GM21381 (cell line): ENCODE measurements at regions not wholly inside any gene's neighbourhood (a gene's known extent, or its start where the extent isn't known, plus 50 kb on each side); places are given as distances from the start of the nearest gene placed in this dataset.

Experiments used
- ATAC-seq: cut with Tn5 transposase; IDR thresholded peaks from one replicate; pipeline ENCODE4 v1.9.1; 2021; ENCODE audit warnings: mild to moderate bottlenecking, moderate library complexity; ENCODE audit not compliant: unreplicated experiment

DNA sequence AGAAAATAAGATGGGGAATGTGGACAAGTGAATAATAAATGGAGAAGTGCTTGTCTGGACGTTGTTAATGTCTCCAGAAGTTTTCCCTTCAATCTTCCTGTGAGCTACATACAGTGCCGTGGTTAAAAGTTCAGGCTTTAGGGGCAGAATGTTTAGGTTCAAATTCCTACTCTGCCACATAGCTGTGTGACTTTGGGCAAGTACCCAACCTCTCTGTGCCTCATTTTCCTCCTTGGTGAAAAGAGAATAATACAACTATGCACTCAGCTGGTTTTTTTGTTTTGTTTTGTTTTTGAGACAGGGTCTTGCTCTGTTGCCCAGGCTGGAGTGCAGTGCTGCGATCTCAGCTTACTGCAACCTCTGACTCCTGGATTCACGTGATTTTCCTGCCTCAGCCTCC lies 143.5 kb downstream of the CHIC2 start:
- ATAC-seq, result no peak

DNA sequence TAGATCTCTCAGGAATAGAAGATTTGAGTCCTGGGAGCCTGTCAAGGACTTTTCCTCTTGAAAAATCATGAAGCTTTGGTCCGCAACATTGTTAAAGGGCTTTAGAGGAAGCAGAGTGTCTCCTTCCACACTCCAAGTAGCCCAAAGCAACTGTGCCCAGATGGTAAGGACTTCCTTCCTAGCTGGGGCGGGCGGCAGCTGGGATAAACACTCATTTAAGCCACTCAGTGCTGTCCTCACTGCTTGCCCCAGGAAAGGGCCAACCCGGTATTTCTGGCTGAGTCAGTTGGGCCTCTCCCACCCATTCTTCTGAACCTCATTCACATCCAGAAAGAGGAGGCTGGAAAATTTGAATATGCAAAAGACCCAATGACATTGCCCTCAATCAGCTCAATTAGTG lies 144.3 kb downstream of the CHIC2 start:
- ATAC-seq, result no peak

DNA sequence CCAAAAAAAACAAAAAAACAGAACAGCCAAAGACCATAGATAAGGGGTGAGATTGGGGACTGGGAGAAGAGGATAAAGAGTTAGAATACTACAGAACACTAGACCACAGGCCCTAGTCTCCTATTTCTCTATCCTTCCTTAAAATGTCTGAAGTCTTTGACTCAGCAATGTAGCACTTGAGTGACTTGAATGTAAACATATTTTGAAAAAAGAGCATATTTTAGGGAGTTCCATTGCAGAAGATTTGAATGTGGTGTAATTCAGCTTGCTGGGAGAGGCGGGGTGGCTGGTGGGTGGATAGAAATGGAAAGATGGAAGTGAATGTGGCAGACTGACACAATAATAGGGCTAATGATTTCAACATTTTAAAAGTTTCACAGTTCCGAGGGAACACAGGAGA lies 144.9 kb downstream of the CHIC2 start:
- no peak for ATAC-seq

DNA sequence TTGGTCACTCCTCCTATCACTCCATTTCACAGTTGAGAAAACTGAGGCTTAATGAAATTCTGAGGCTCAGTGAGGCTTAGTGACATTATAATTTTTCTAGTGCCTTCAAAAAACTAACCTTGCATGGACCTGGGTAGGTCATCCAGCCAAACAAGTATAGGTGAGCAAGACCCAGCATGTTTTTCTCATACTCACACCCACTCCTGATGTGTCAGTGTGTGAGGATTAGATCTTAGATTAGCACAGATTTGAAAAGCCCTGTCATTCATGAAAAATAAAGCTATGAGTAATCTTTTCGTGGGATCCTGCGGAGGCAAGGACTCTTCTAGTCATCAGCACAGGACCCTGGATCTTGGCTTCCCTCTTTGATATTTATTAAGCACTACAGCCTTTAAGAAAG lies 146.7 kb downstream of the CHIC2 start:
- no peak for ATAC-seq

DNA sequence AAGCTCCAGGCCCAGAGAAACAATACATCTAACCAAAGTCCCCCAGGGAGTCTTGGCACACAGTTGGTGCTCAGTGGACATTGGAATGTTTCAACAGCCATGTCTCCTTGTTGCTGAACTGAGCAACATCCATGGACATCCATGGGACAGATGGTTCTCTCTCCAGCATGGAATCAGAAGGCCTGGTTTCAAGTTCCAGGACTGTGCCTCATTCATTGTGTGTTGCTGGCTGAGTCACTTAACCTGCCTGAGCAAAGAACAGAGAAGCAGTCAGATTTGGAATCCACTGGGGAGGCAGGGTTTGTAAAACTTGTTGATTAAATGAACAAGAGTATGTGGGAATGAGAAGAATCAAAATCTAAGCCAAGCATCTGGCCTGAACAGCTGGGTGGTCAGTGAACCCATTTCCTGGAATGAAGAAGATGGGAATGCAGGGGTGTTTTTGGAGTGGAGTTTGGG lies 147.9 kb downstream of the CHIC2 start:
- ATAC-seq, result no peak

DNA sequence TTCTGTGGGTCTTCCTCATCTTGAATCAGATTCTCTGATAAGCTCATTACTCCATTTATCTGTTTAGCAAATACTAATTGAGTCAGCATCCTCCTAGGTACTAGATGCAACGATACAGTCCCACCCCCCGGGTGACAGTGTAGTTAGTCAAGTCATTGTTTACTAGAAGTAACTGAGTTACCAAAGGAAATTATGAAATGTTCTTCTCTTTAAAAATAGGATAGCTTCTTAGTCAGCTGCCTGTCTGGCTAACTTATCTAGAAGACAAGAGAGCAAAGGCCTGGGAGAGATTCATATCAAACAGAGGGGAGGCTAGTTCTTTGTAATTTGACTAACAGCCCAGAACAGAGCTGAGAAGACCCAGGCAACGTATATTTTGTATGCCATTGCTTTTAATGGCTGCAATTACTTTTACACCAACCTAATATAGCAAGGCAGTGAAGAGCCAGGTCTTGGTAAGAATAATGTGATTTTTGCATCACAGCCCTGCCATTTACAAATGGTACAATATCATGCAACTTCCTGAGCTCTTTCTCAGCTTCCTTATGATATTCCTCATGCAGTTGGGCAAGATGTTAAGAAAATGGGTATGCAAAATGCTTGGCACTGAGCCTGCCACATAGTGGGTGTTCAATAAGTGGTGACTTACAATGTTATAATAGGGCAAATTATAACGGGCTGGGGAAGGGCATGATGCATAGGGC lies 149.9 kb downstream of the CHIC2 start:
- no peak for ATAC-seq

DNA sequence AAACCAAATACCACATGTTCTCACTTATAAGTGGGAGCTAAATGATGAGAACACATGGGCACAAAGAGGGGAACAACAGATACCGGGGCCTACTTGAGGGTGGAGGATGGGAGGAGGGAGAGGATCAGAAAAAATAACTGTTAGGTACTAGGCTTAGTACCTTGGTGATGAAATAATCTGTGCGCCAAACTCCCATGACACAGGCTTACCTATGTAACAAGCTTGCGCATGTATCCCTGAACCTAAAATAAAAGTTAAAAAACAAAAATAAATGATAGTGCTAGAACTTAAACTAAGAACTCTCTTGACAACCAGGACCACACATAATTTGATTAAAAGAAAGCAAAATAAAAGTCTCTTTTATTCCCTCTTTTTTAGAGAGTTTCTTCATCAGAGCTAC lies 150.6 kb downstream of the CHIC2 start:
- ATAC-seq, result no peak

DNA sequence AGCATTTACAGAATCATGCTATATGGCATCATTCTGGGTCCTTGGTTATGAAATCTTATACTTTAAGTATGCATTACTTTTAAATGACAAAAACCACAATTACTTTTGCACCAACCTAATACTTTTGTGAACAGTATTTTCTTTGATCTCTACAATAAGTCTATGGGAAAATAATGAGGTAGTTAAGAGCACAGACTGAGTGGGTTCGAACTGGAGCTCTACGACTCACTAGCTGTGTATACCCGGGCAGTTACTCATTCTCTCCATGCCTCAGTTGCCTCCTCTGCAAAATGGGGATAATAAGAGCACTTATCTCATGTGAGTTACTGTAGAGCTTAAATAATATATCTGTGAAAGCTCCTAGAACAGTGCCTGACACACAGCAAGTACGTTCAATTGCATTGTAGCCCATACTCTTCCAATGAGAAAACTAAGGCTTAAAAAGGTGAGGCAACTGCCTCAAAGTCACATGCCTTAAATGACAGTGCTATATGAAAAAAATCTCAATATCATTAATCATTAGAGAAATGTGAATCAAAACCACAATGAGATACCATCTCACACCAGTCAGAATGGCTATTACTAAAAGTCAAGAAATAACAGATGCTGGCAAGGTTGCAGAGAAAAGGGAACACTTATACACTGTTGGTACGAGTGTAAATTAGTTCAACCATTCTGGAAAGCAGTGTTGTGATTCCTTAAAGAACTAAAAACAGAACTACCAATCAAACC lies 151.5 kb downstream of the CHIC2 start:
- ATAC-seq, result no peak

DNA sequence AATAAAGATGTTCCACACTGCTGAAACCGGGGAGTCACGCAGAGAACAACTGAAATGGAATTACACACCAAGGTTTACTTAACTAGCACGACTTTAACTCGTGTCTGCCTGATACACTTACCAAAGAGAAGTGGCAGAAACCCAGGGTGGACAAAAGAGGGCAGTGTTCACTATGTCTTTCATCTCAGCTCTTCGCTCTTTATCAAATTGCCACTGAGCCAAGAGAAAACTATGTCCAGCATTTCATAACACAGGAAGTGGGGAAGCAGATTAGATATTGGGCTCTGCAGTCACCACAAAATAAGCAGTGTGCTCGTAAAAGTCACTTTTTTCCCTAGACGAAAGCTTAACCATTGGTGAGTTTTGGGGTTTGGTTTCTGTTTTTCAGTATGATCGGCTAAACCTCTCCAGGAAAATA lies 155.7 kb downstream of the CHIC2 start:
- no peak for ATAC-seq

DNA sequence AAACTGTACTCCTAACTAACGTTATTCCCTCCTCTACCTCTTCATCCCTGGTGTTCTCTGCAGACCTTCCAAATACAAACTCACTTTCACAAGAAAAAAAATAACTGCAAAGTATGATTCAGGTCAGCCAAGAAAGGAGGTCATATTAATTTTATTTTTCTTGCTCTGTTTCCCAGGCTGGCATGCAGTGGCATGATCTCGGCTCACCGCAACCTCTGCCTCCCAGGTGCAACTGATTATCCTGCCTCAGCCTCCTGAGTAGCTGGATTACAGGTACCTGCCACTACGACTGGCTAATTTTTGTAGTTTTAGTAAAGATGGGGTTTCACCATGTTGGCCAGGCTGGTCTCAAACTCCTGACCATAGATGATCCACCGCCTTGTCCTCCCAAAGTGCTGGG lies 156.6 kb downstream of the CHIC2 start:
- ATAC-seq, result no peak

DNA sequence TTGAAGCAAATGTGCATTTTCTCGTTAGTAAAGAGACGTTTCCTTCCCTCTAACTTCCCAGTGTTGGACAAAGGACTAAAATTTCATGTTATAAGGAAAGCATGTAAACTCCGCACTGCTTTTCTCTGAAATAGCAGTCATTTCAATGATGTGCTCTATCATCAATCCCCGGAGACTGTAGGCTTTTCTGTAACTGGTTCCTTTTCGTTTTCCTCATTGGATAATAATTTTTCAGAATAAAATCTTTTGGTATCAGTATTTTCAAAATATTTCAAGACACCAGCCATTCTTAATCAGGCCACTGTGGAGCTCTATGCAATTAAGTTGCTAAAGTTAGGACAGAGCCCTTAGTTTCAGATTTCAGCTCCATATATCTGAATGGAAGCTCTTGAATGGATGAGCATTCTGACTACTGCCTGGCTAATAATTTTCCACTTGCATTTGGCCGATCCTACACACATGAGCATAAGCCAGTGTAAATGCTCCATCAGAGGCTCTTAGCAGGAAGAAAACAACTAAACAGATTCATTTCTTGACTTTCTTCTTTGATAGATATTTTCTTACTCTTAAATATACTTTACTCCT lies 157.7 kb downstream of the CHIC2 start:
- no peak for ATAC-seq

DNA sequence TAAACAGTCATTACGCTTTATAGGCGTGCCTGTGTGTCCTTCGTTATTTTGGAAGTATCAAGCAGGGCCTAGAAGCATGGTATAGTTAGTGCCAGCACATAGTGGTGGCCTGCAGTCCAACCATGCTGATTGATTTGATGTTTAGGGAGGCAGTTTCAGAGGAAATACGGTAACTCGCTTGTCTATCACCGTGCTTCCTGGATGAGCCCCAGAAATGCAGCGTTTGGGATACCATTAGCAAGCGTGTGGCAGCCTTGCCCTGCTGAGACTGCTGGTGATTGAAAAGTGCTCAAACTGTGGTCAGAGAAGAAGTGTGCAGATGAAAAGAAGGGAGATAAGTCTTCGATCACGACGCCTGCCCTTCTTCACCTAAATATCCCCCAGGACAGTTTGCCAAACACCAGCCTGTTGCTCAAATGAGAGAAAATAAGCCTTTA lies 158.4 kb downstream of the CHIC2 start:
- ATAC-seq, result no peak

DNA sequence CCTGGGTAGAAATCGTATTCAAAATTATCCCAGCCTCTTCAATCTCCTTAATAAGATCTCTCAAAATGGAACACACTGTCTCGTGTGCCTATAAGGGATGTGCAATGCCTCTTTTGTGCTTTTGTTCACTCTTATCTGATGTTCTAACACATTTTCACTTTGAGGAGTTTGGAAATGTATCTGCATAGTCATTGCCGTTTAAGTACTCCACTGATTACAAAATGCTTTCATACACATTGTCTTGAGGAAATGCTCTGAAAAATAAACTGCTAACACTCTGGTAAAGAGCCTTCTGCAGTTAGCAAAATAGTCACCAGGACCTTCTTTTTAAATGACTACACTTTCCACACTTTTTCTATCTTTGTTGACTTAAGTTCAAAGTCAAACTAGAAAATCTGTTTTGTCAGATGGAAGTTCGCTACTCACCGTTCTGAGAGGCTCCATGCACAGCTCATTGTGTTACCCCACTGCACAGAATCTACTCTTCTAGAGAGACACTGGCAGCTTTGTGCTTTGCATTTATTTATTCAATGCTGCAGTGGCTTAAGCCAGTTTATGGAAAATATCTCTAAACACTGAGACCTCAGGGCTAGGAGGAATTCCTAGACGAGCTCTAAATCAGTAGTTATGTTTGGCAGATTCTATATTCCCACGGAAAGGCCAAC lies 159.0 kb downstream of the CHIC2 start:
- no peak for ATAC-seq

DNA sequence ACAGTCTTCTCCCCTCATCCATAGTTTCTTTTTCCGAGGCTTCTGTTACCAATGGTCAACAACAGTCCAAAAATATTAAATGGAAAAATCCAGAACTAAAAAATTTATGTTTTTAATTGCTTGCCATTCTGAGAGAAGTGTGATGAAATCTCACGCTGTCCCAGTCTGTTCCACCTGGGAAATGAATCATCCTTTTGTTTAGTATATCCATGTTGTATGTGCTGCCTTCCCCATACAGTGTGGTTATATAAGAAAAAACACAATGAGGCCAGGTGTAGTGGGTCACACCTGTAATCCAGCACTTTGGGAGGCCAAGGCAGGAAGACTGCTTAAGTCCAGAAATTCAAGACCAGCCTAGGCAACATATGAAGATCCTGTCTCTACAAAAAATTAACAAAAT lies 161.6 kb downstream of the CHIC2 start:
- no peak for ATAC-seq

DNA sequence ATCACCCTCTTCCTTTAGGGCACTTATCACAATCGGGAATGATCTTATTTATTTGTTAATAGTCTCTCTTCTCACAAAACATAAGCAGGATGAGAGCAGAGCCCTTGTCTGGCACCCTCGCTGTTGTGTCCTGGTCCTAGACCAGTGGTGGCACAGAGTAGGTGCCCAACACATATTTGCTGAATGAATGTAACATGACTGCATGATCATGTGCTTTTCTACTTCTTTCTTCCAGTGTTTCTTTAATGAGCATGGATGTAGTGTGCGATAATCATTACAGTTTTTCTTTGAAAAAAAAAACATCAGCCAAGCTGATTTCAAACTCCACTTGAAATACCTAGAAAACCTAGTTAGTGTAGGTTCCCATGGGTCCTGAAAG lies 164.1 kb downstream of the CHIC2 start:
- ATAC-seq, result no peak

DNA sequence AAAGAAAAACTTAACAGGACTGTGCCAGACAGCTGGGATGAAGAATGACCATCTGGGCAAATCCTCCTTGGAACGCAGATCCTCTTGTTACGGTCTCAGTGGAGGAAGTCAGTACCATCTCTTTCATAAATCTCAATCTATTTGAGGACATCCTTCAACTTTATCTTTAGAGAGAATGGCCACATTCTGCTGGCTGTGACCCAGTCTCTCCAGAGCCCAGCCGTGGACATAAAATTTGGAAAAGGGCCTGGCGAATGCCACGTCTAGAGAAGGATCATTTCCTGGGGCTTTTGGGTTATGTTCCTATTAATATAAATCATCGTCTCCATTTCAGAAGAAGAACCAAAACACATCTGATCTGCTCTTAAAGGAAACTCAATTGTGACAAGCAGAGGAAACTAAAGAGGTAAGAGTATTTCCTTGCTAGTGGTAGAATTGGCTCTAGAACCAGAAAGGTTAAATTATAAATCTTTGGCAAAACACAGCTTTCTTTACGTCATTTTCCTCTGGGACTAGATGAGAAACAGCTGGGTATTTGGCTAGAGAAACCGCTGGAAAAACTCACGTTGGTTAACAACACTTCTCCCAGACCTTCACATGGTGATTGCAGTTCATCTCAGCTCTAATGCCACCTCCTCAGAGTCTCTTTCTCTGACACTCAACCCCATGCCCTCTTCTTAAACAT lies 164.7 kb downstream of the CHIC2 start:
- no peak for ATAC-seq

DNA sequence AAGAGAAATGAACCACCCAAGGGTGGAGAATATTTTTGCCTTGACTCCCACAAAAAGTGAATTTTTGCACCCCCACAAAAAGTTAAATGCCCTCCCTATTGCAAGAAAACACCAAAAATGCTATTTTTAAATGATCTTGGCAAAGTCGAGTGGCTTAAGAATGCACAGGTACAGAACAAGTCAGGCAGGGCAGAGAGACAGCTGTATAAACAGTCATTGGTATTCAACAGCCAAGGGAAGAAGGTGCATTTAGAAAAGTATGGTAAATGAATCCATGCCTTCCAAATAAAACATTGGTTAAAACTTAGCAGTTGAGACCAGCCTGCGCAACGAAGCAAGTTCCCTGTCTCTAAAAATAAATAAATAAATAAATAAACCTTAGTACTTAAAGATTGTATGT lies 169.3 kb downstream of the CHIC2 start:
- no peak for ATAC-seq

DNA sequence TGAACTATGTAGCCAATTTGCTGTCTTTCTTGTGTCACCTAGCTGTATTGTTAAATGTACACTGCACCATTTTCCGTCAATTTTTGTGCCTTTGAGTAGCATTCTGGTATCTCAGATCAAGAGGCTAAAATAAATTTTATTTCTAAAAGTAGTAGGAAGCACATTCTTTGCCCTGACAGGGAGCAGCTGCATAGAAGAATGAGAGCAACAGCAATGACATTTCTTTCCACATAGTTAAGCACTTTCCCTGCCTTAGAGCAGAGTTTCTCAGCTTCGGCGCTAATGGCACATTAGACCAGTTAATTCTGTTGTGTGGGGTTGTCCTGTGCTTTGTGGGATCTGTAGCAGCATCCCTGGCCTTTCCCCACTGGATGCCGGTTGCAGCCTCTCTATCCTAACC lies 173.9 kb downstream of the CHIC2 start:
- no peak for ATAC-seq

DNA sequence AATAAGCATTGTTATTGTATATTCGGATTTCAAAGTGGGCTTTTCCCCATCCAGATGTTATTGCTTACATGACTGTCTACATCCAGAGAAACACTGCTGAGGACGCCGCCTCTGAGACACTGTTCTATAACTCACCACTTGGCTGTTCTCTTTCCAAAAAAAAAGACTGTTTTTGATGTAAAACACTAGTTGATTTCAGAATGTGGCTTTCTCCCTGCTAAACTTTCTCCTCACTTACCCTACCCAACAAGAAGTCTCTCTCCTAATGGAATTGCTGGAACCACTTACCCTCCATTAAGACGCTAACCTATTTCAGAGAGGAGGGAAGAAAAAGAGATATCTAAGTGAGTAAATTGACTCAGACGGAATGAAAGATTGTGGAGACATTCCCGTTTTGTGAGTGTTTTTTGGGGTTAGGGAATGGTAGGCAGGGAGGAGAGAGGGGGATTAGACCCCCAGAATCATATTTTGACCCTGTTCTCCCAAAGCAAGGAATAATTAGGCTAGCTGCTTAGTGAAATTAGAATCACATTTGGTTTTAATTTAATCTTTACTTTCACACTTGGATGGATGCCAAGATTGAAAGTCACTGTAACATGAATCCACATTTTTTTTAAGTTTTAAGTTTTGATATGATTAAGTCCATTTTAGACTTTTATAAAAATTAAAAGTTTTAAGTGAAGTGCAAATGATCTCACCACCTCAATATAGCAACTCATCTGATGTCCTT lies 174.9 kb downstream of the CHIC2 start:
- ATAC-seq, result no peak

DNA sequence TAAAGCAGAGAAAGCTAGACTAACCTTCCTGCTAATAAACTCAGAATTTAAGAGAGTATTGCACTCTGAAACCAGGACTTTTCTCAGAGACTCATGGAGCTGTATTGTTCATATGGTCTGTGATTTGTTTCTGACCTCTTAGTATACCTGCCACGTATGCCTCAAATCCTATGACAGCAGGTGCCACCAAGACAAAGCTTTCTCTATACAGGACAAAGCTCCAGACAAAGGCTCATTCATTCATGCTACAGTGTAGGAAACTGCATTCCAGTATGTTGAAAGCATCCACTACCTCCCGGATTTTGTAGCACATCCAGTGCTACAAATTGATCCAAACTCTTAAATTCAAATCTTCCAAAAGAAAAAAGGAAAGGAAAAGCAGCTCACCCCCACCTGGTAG lies 178.3 kb downstream of the CHIC2 start:
- no peak for ATAC-seq
